Nephron (organoid): ENCODE measurements at regions not wholly inside any gene's neighbourhood (a gene's known extent, or its start where the extent isn't known, plus 50 kb on each side); places are given as distances from the start of the nearest gene placed in this dataset.

Experiments used
- H3K27ac Mint-ChIP-seq, 3 experiments: 2 replicates each; pipeline ENCODE4 v1.8.0; 2020; ENCODE audit warnings: mixed read lengths in 3 of 3, mild to moderate bottlenecking in 2 of 3, moderate library complexity in 1 of 3
- H3K27me3 Mint-ChIP-seq: 2 replicates; pipeline ENCODE4 v1.8.0; 2021; ENCODE audit warnings: low read depth, mild to moderate bottlenecking, moderate library complexity, mixed read lengths
- H3K36me3 Mint-ChIP-seq: 2 replicates; pipeline ENCODE4 v1.8.0; 2020; ENCODE audit warnings: low read depth, mixed read lengths
- H3K4me1 Mint-ChIP-seq: 2 replicates; pipeline ENCODE4 v1.8.0; 2020; ENCODE audit warnings: mixed read lengths
- H3K4me3 Mint-ChIP-seq, 3 experiments: 2 replicates each; pipeline ENCODE4 v1.8.0; 2020; ENCODE audit warnings: mild to moderate bottlenecking in 3 of 3, mixed read lengths in 3 of 3, moderate library complexity in 2 of 3
- H3K9me3 Mint-ChIP-seq: 2 replicates; pipeline ENCODE4 v1.8.0; 2020; ENCODE audit warnings: mixed read lengths
- TF ChIP-seq, protein P1 (sequence below), 3 experiments: fragments of 200-600 bp; sonication (generic); IDR thresholded peaks; one replicate each; pipeline ENCODE4 v1.5.0; 2021; ENCODE audit warnings: antibody characterized with exemption in 3 of 3; ENCODE audit not compliant: unreplicated experiment in 3 of 3

DNA sequence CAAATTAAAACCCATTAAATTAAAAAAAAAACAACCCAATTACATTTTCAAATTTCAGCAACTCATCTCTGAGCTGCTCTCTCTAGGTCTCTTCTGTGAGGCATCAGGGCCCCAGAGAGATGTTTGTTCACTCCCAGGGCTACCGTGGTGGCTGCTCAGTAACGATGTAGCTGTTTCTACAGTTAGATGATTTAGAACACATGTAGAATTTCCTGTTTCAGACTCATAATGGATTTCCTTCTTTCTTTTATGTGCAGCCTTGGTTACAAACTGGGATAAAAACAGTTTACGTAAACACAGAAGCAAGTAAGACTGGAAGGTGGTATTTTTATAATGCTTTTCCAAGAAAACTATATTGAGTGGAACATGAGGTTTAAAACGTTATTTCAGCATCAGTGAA is 116.1 kb upstream of the CCN2 start:
- H3K36me3 Mint-ChIP-seq = no peaks in the 10 kb centered on the region
- no peak overlapping the region for H3K4me3 Mint-ChIP-seq
- H3K9me3 Mint-ChIP-seq = no peaks in the 10 kb centered on the region
- TF ChIP-seq, protein P1, sequence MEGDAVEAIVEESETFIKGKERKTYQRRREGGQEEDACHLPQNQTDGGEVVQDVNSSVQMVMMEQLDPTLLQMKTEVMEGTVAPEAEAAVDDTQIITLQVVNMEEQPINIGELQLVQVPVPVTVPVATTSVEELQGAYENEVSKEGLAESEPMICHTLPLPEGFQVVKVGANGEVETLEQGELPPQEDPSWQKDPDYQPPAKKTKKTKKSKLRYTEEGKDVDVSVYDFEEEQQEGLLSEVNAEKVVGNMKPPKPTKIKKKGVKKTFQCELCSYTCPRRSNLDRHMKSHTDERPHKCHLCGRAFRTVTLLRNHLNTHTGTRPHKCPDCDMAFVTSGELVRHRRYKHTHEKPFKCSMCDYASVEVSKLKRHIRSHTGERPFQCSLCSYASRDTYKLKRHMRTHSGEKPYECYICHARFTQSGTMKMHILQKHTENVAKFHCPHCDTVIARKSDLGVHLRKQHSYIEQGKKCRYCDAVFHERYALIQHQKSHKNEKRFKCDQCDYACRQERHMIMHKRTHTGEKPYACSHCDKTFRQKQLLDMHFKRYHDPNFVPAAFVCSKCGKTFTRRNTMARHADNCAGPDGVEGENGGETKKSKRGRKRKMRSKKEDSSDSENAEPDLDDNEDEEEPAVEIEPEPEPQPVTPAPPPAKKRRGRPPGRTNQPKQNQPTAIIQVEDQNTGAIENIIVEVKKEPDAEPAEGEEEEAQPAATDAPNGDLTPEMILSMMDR (IDR thresholded peaks at IDR 0.05; ENCODE audit: unreplicated experiment in 3 of 3) = no peak
- H3K27ac Mint-ChIP-seq = peak overlapping the region in 2 of 3 experiments; percentile 50 to 69
- peaks cover 4% of the 10 kb centered on the region for H3K27me3 Mint-ChIP-seq
- peaks cover 34% of the 10 kb centered on the region for H3K4me1 Mint-ChIP-seq

DNA sequence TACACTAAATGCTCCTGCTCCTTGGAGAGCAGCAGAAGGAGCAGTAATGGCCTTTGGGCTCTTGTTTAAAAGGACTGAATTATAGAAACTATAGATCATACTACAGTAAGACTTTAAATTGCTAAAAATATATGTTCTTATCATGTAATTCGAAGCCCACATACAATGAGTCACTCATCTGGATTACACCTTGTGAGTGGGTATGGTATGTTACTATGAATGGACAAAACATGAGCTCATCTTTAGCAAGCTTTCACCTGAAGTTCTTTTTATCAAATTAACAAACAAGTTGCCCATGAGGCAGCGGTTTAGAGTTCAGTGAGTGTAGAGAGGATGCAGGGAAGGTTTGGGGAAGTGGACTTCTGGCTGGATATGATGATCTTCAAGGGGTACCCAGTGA is 114.4 kb upstream of the CCN2 start:
- H3K9me3 Mint-ChIP-seq = no peaks in the 10 kb centered on the region

DNA sequence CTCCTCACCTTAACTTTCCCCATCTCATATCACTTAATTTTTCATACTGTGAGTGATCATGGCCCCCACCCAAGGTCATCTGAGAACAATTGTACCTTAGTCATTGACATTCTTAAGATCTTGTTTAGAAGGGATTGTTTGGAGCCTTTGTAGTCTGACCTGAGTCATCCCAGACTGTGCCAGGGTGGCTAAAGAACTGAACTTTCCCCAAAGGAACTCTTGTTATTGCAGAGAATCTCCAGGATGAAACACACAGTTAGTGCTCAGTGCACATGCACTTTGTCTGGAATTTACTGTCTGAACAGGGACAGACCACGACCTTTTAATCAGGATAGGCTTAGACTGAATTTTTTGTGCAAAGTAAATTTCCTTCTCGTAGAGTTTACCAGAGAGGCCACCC is 112.6 kb upstream of the CCN2 start:
- no peaks in the 10 kb centered on the region for H3K9me3 Mint-ChIP-seq

More for the DNA sequence above, 114.4 kb upstream of the CCN2 start:
- Mint-ChIP-seq H3K4me3 (no peak overlapping the region), H3K4me1 (peaks cover 38% of the 10 kb centered on the region), H3K27me3 (peaks cover 4% of the 10 kb centered on the region), H3K27ac (no peak overlapping the region), H3K36me3 (no peaks in the 10 kb centered on the region)
- TF ChIP-seq, protein P1 (IDR thresholded peaks at IDR 0.05; ENCODE audit: unreplicated experiment in 3 of 3) = no peak

DNA sequence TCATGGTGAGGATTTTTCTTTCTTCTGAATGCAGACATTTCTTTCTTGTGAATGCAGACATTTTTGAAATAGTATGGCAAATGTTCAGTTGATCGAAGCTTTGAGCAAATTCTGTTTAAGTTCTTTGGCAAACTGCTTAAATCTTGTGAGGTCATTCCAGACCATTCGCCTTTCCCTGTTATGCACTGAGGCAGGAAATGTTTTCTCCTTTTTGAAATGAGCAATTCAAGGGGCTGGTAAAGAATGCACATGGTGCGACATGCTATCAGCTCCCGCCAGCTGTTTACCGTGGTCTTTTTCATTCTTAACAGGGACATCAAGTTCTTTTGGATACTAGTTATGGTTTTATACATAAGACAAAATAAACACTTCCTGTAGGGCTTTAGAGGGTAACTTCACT is 112.0 kb upstream of the CCN2 start:
- Mint-ChIP-seq H3K4me3 (no peak overlapping the region), H3K4me1 (peaks cover 44% of the 10 kb centered on the region), H3K27me3 (peaks cover 4% of the 10 kb centered on the region), H3K9me3 (no peaks in the 10 kb centered on the region), H3K27ac (peak overlapping the region in 2 of 3 experiments; percentile 30), H3K36me3 (no peaks in the 10 kb centered on the region)
- TF ChIP-seq, protein P1 (IDR thresholded peaks at IDR 0.05; ENCODE audit: unreplicated experiment in 3 of 3) = no peak

More for the DNA sequence above, 112.6 kb upstream of the CCN2 start:
- Mint-ChIP-seq H3K4me1 (peaks cover 41% of the 10 kb centered on the region), H3K36me3 (no peaks in the 10 kb centered on the region), H3K4me3 (no peak overlapping the region), H3K27ac (peak overlapping the region in 2 of 3 experiments; percentile 30), H3K27me3 (peaks cover 4% of the 10 kb centered on the region)
- TF ChIP-seq, protein P1 (IDR thresholded peaks at IDR 0.05; ENCODE audit: unreplicated experiment in 3 of 3) = no peak

DNA sequence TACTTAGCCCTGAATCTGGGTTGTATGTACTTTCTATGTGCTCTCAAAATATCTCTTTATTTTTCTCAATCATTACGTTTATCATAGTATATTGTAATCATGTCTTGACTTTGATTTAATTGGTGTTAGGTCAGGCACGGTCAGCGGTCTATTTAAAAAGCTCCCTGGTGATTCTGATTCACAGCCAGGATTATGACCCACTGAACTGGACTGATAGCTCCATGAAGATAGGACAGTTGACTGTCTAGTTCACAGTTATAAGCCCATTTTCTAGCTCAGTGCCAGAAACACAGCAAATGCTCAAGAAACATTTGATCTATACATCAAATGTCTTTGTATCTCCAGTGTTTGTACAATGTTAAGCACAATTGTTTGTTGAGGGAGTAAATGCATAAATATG is 111.5 kb upstream of the CCN2 start:
- TF ChIP-seq, protein P1 (IDR thresholded peaks at IDR 0.05; ENCODE audit: unreplicated experiment in 3 of 3) = no peak
- peak overlapping the region in 2 of 3 experiments; percentile 14 to 30 for H3K27ac Mint-ChIP-seq
- H3K27me3 Mint-ChIP-seq = peaks cover 4% of the 10 kb centered on the region
- H3K4me1 Mint-ChIP-seq = peaks cover 50% of the 10 kb centered on the region
- no peaks in the 10 kb centered on the region for H3K9me3 Mint-ChIP-seq
- no peaks in the 10 kb centered on the region for H3K36me3 Mint-ChIP-seq
- H3K4me3 Mint-ChIP-seq = no peak overlapping the region

DNA sequence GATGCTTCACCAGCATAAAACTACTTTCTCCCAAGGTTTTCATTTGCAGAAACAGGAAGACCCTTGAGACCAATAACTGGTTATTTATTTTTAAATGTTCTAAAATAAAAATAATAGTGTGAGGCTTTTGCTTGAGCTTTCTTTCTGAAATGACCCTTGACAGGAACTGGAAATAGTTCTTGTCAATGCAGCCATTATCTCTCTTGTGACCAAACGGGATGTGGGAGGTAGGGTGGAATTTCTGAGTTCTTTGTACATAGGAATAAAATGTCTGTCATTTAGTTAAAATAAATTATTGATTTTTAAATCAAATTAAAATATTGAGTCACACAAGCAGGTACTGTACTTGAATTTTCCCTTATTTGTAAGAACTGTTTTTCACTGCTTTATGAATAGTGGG is 110.2 kb upstream of the CCN2 start:
- Mint-ChIP-seq H3K4me3 (no peak overlapping the region), H3K9me3 (peaks cover 8% of the 10 kb centered on the region), H3K27me3 (peaks cover 4% of the 10 kb centered on the region), H3K36me3 (no peaks in the 10 kb centered on the region), H3K4me1 (peaks cover 51% of the 10 kb centered on the region), H3K27ac (peak overlapping the region in 2 of 3 experiments; percentile 44 to 65)
- TF ChIP-seq, protein P1 (IDR thresholded peaks at IDR 0.05; ENCODE audit: unreplicated experiment in 3 of 3) = no peak
